Activated naive CD4-positive, alpha-beta T cell treated with anti-CD3 and anti-CD28 coated beads for 36 hours (primary cell): ENCODE measurements at regions not wholly inside any gene's neighbourhood (a gene's known extent, or its start where the extent isn't known, plus 50 kb on each side); places are given as distances from the start of the nearest gene placed in this dataset.

Experiments used
- CTCF ChIA-PET: fragments of 350-600 bp; sonication (Branson Sonifier 250); formaldehyde crosslinking; loops from one replicate; lab custom pipeline; 2021; ENCODE audit warnings: antibody characterized with exemption; lab: Charles Lee
- DNase-seq: peaks from one replicate; pipeline ENCODE4 v3.0.0-alpha.2; 2020
- H3K27ac Mint-ChIP-seq: one replicate; pipeline ENCODE4 v1.8.0; 2021; ENCODE audit warnings: mild to moderate bottlenecking, mixed read lengths
- H3K27me3 Mint-ChIP-seq: one replicate; pipeline ENCODE4 v1.8.0; 2021; ENCODE audit warnings: low read depth, mixed read lengths
- H3K36me3 Mint-ChIP-seq: one replicate; pipeline ENCODE4 v1.8.0; 2021; ENCODE audit warnings: low read depth, mixed read lengths
- H3K4me1 Mint-ChIP-seq: one replicate; pipeline ENCODE4 v1.8.0; 2021; ENCODE audit warnings: low read depth, mixed read lengths
- H3K4me3 Mint-ChIP-seq: one replicate; pipeline ENCODE4 v1.8.0; 2021; ENCODE audit warnings: mild to moderate bottlenecking, moderate library complexity, mixed read lengths
- H3K9me3 Mint-ChIP-seq: one replicate; pipeline ENCODE4 v1.8.0; 2021; ENCODE audit warnings: mixed read lengths
- intact Hi-C: fragments of 100-400 bp; cut with micrococcal nuclease; formaldehyde crosslinking; loops from one replicate; pipeline ENCODE4 v1.15.1; 2023

GRCh38 chr9:13721481-13722235, 442.2 kb upstream of the MPDZ start:
- no peak overlapping the region for H3K27ac Mint-ChIP-seq
- CTCF ChIA-PET, result no interaction called here
- no peak overlapping the region for H3K4me3 Mint-ChIP-seq
- no peaks in the 10 kb centered on the region for H3K36me3 Mint-ChIP-seq
- intact Hi-C loops, result no loop called here
- peaks cover 5% of the 10 kb centered on the region for H3K9me3 Mint-ChIP-seq
- H3K4me1 Mint-ChIP-seq, result no peaks in the 10 kb centered on the region
- no peaks in the 10 kb centered on the region for H3K27me3 Mint-ChIP-seq
- no peak for DNase-seq

- no peaks in the 10 kb centered on the region for H3K4me1 Mint-ChIP-seq
- H3K4me3 Mint-ChIP-seq, result no peak overlapping the region
- H3K9me3 Mint-ChIP-seq, result peaks cover 5% of the 10 kb centered on the region
- no peaks in the 10 kb centered on the region for H3K36me3 Mint-ChIP-seq
- H3K27ac Mint-ChIP-seq, result no peak overlapping the region
- no peaks in the 10 kb centered on the region for H3K27me3 Mint-ChIP-seq
- CTCF ChIA-PET, result no interaction called here
- DNase-seq, result no peak
- intact Hi-C loops, result no loop called here
These were observed 440.6 kb upstream of the MPDZ start for GRCh38 chr9:13719981-13720676.

- intact Hi-C loops, result no loop called here
- no peaks in the 10 kb centered on the region for H3K4me1 Mint-ChIP-seq
These were observed 440.0 kb upstream of the MPDZ start for GRCh38 chr9:13719446-13719845.

GRCh38 chr9:13718539-13718938, 439.0 kb upstream of the MPDZ start:
- Mint-ChIP-seq H3K4me1 (no peaks in the 10 kb centered on the region), H3K27ac (no peak overlapping the region), H3K9me3 (peaks cover 3% of the 10 kb centered on the region), H3K4me3 (no peak overlapping the region), H3K27me3 (no peaks in the 10 kb centered on the region), H3K36me3 (no peaks in the 10 kb centered on the region)
- CTCF ChIA-PET, result no interaction called here
- DNase-seq, result no peak
- intact Hi-C loops, result no loop called here

More at GRCh38 chr9:13719446-13719845, 440.0 kb upstream of the MPDZ start:
- Mint-ChIP-seq H3K27me3 (no peaks in the 10 kb centered on the region), H3K9me3 (peaks cover 5% of the 10 kb centered on the region), H3K36me3 (no peaks in the 10 kb centered on the region), H3K4me3 (no peak overlapping the region), H3K27ac (no peak overlapping the region)
- no peak for DNase-seq
- CTCF ChIA-PET, result no interaction called here

GRCh38 chr9:13718086-13718485, 438.6 kb upstream of the MPDZ start:
- no peaks in the 10 kb centered on the region for H3K27me3 Mint-ChIP-seq
- CTCF ChIA-PET, result no interaction called here
- H3K27ac Mint-ChIP-seq, result no peak overlapping the region
- no peak overlapping the region for H3K4me3 Mint-ChIP-seq
- intact Hi-C loops, result no loop called here
- no peaks in the 10 kb centered on the region for H3K36me3 Mint-ChIP-seq
- H3K4me1 Mint-ChIP-seq, result no peaks in the 10 kb centered on the region
- H3K9me3 Mint-ChIP-seq, result peaks cover 3% of the 10 kb centered on the region
- no peak for DNase-seq

GRCh38 chr9:13717322-13718054, 438.0 kb upstream of the MPDZ start:
- CTCF ChIA-PET, result no interaction called here
- intact Hi-C loops, result no loop called here
- peaks cover under 1% of the 10 kb centered on the region for H3K9me3 Mint-ChIP-seq
- no peak overlapping the region for H3K27ac Mint-ChIP-seq
- DNase-seq, result no peak
- no peaks in the 10 kb centered on the region for H3K4me1 Mint-ChIP-seq
- H3K27me3 Mint-ChIP-seq, result no peaks in the 10 kb centered on the region
- H3K4me3 Mint-ChIP-seq, result no peak overlapping the region
- H3K36me3 Mint-ChIP-seq, result no peaks in the 10 kb centered on the region

GRCh38 chr9:13716601-13717321, 437.3 kb upstream of the MPDZ start:
- intact Hi-C loops, result no loop called here
- H3K9me3 Mint-ChIP-seq, result no peaks in the 10 kb centered on the region
- no peak for DNase-seq
- H3K27ac Mint-ChIP-seq, result no peak overlapping the region
- no peaks in the 10 kb centered on the region for H3K4me1 Mint-ChIP-seq
- CTCF ChIA-PET, result no interaction called here
- H3K4me3 Mint-ChIP-seq, result no peak overlapping the region
- H3K36me3 Mint-ChIP-seq, result no peaks in the 10 kb centered on the region
- no peaks in the 10 kb centered on the region for H3K27me3 Mint-ChIP-seq

GRCh38 chr9:13716090-13716489, 436.6 kb upstream of the MPDZ start:
- no peak overlapping the region for H3K27ac Mint-ChIP-seq

GRCh38 chr9:13715430-13715829, 435.9 kb upstream of the MPDZ start:
- CTCF ChIA-PET, result no interaction called here
- no peaks in the 10 kb centered on the region for H3K36me3 Mint-ChIP-seq
- intact Hi-C loops, result no loop called here
- no peaks in the 10 kb centered on the region for H3K4me1 Mint-ChIP-seq
- H3K9me3 Mint-ChIP-seq, result peaks cover 3% of the 10 kb centered on the region
- no peaks in the 10 kb centered on the region for H3K27me3 Mint-ChIP-seq
- H3K27ac Mint-ChIP-seq, result no peak overlapping the region
- no peak for DNase-seq
- H3K4me3 Mint-ChIP-seq, result no peak overlapping the region

More at GRCh38 chr9:13716090-13716489, 436.6 kb upstream of the MPDZ start:
- CTCF ChIA-PET, result no interaction called here
- no peak for DNase-seq
- no peak overlapping the region for H3K4me3 Mint-ChIP-seq
- intact Hi-C loops, result no loop called here
- peaks cover 2% of the 10 kb centered on the region for H3K9me3 Mint-ChIP-seq
- H3K4me1 Mint-ChIP-seq, result no peaks in the 10 kb centered on the region
- H3K36me3 Mint-ChIP-seq, result no peaks in the 10 kb centered on the region
- H3K27me3 Mint-ChIP-seq, result no peaks in the 10 kb centered on the region

- no peaks in the 10 kb centered on the region for H3K4me1 Mint-ChIP-seq
- intact Hi-C loops, result no loop called here
These were observed 428.4 kb upstream of the MPDZ start for GRCh38 chr9:13707612-13708576.

GRCh38 chr9:13705918-13706317, 426.4 kb upstream of the MPDZ start:
- Mint-ChIP-seq H3K27ac (no peak overlapping the region), H3K36me3 (no peaks in the 10 kb centered on the region), H3K27me3 (no peaks in the 10 kb centered on the region), H3K9me3 (peaks cover 5% of the 10 kb centered on the region), H3K4me3 (no peak overlapping the region), H3K4me1 (no peaks in the 10 kb centered on the region)
- intact Hi-C loops, result no loop called here
- DNase-seq, result no peak
- CTCF ChIA-PET, result no interaction called here

More at GRCh38 chr9:13707612-13708576, 428.4 kb upstream of the MPDZ start:
- no peak for DNase-seq
- Mint-ChIP-seq H3K9me3 (peaks cover 5% of the 10 kb centered on the region), H3K4me3 (no peak overlapping the region), H3K27me3 (no peaks in the 10 kb centered on the region), H3K36me3 (no peaks in the 10 kb centered on the region), H3K27ac (no peak overlapping the region)
- CTCF ChIA-PET, result no interaction called here
